Gastrocnemius medialis (tissue), 4 donors: ENCODE measurements at regions not wholly inside any gene's neighbourhood (a gene's known extent, or its start where the extent isn't known, plus 50 kb on each side); places are given as distances from the start of the nearest gene placed in this dataset.

Experiments
- CTCF ChIP-seq, 5 experiments: fragments of 450-650 bp in 3 of 5; fragments of 200-600 bp in 2 of 5; sonication (generic) in 2 of 5; IDR thresholded peaks in 4 of 5; conservative IDR thresholded peaks in 1 of 5; 1 replicate in 4 of 5; 2 replicates in 1 of 5; pipeline ENCODE4 v1.5.1; 2016 to 2019; ENCODE audit warnings: antibody characterized with exemption in 5 of 5, mild to moderate bottlenecking in 3 of 5, moderate library complexity in 3 of 5
- POLR2A ChIP-seq, 2 donors: fragments of 450-650 bp; IDR thresholded peaks; one replicate each; pipeline ENCODE4 v1.6.1; 2017; ENCODE audit warnings: antibody characterized with exemption in 2 of 2, mild to moderate bottlenecking in 2 of 2, moderate library complexity in 2 of 2

- TF ChIP-seq POLR2A (IDR thresholded peaks at IDR 0.05) (no peak), CTCF (IDR thresholded peaks at IDR 0.05 in 4 of 5, conservative IDR thresholded peaks at IDR 0.05 in 1 of 5) (no peak)
These were observed 190.1 kb downstream of the BCL11B start for GRCh38 chr14:99081880-99082279.
